Keratinocyte (primary cell): ENCODE measurements at regions not wholly inside any gene's neighbourhood (a gene's known extent, or its start where the extent isn't known, plus 50 kb on each side); places are given as distances from the start of the nearest gene placed in this dataset.

Experiments used
- EZH2 ChIP-seq: IDR thresholded peaks from one replicate; pipeline ENCODE4 v1.6.1; 2012; ENCODE audit warnings: inconsistent platforms, mild to moderate bottlenecking, low read length, moderate library complexity
- TF ChIP-seq, protein P1 (sequence below), 3 experiments: IDR thresholded peaks in 1 of 3; conservative IDR thresholded peaks in 1 of 3; optimal IDR thresholded peaks in 1 of 3; 2 replicates in 2 of 3; 3 replicates in 1 of 3; pipeline versions ENCODE3 to v1.5.1; 2011; ENCODE audit warnings: low read length in 3 of 3, mild to moderate bottlenecking in 3 of 3, moderate library complexity in 2 of 3, control low read depth in 1 of 3, inconsistent platforms in 1 of 3; ENCODE audit not compliant: insufficient read depth in 2 of 3; ENCODE audit errors: extremely low read depth in 1 of 3

GRCh38 chr2:145351864-145352425, 832.0 kb upstream of the ZEB2 start:
- TF ChIP-seq, protein P1, sequence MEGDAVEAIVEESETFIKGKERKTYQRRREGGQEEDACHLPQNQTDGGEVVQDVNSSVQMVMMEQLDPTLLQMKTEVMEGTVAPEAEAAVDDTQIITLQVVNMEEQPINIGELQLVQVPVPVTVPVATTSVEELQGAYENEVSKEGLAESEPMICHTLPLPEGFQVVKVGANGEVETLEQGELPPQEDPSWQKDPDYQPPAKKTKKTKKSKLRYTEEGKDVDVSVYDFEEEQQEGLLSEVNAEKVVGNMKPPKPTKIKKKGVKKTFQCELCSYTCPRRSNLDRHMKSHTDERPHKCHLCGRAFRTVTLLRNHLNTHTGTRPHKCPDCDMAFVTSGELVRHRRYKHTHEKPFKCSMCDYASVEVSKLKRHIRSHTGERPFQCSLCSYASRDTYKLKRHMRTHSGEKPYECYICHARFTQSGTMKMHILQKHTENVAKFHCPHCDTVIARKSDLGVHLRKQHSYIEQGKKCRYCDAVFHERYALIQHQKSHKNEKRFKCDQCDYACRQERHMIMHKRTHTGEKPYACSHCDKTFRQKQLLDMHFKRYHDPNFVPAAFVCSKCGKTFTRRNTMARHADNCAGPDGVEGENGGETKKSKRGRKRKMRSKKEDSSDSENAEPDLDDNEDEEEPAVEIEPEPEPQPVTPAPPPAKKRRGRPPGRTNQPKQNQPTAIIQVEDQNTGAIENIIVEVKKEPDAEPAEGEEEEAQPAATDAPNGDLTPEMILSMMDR (optimal IDR thresholded peaks at IDR 0.05 in 1 of 3, IDR thresholded peaks at IDR 0.05 in 1 of 3, conservative IDR thresholded peaks at IDR 0.05 in 1 of 3; ENCODE audit: extremely low read depth in 1 of 3, insufficient read depth in 2 of 3, low read length in 3 of 3), result no peak
- TF ChIP-seq EZH2, result no peak
